ENCODE measurements at regions not wholly inside any gene's neighbourhood (a gene's known extent, or its start where the extent isn't known, plus 50 kb on each side); places are given as distances from the start of the nearest gene placed in this dataset.

DNA sequence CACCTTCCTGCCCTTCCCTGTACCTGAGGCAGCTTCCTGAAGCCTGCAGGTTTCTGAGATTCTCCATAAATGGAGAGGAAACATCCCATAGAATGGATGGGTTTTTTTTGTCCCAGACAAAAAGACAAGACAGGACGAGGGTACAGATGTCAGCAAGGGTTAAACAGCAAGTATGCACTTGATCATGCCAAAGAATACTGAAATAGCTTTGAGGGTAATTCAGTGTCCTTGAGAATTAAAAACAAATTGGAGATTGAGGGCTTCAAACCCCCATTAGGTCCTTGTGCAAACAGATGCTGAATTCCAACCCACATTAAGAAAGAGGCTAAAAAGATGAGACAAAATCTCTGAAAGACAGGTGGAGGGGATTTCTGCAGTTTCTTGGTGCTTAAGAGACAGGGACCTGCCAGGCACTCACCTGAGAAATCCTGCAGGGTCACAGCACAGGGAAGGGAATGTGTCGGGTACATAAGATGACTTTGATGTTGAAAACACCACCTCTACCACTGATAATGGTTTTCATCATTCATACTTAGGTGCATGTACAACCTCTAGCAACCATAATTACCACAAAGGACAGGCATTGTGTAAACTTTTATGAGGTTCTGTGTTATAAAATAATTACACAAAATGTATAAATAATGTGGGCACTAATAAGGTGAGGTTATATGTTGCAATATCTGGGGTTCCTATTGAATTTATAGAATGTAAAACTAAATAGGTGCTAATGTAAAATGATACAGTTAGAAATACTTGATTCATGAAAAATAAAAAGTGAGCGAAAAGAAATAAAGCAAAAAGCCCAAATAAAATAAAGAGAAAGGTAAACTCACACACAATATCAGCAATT is 107.1 kb upstream of the TOP3B start:
- no peaks in the 10 kb centered on the region for H3K4me1 ChIP-seq
- no peaks in the 10 kb centered on the region for H3K27me3 ChIP-seq
- intact Hi-C loops (cut with DNase I), result no loop called here
- no peak overlapping the region for H3K27ac ChIP-seq
- TF ChIP-seq POLR2A (IDR thresholded peaks at IDR 0.05) (no peak), POLR2AphosphoS5 (IDR thresholded peaks at IDR 0.05; ENCODE audit: insufficient read depth in 1 of 2, low read depth in 1 of 2) (no peak)
- no peaks in the 10 kb centered on the region for H3K9me3 ChIP-seq
- no peak for DNase-seq (ENCODE audit: extremely low spot score in 2 of 2)
- H3K4me3 ChIP-seq, result no peak overlapping the region
- no peaks in the 10 kb centered on the region for H3K36me3 ChIP-seq

DNA sequence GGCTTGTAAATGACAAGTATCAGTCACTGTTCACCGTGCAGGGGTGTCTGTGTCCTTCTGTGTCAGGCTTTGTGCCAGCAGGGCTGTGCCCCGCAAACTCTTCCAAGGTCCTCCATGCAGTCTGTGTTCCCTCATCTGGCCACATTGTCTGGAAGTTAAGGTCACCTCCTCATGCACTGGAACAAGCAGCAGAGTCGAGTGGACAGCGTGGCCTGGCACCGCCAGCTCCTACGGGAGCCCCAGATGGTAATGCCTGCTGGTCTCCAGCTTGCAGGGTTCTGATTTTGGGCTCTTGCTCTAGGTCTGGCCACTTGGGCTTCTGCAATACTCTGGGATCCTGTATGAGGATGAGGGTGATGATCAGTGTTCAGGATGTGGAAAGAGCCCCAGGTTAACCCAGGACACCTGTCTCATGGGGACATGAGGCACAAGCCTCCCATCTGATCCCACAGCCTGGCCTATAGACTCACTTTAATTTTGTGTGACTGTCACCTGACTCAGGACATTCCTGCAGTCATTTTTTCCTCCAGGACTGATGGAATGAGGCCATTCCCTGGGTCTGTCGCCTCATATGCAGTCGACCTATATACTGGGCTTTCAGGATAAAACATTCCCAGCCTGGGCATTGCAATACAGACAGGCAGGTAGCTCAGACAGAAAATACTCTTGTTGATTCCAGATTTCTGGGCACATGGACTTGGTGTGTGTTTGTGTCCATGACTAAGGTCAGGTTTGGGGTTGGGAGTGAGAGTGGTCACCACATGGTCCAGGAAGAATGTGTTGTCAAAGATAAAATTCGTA is 106.3 kb upstream of the TOP3B start:
- no peak overlapping the region for H3K27ac ChIP-seq
- intact Hi-C loops (cut with DNase I), result no loop called here
- DNase-seq (ENCODE audit: extremely low spot score in 2 of 2), result no peak

DNA sequence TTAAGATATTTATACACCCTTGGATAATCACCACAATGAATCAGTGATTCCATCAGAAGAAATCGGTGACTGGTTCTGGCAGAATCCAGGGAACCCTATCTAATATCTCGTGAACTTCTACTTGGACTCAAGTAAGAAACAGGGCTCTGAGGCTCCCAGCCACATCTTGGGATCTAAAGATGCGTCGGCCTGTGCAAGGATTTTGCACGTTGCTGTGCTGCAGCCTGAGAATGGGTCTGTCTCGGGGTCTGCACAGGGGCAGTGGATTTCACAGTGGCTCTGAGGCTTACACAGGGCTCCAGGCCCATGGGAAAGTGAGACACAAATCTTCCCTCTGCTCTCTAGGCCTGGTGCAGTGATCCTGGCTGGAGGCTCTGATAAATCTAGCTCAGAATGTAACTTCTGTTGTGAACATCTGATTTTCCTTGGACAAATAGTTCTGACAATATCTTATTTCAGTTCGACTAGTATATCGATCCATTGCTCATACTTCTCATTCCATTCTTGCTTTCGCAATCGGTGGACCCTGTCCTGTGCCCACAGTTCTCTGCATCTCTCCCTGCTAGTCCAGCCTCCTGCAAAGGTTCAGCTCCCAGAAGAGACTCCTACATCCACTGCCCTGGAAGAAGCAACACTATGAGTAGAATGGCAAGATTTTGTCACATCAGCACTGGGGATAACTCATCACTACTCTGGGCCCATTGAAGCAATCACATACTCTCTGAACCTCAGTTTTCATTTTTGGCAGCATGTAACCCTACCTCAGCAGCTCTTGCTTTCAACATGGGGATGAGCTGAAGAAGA is 105.5 kb upstream of the TOP3B start:
- H3K27me3 ChIP-seq, result no peaks in the 10 kb centered on the region
- TF ChIP-seq, protein P1, sequence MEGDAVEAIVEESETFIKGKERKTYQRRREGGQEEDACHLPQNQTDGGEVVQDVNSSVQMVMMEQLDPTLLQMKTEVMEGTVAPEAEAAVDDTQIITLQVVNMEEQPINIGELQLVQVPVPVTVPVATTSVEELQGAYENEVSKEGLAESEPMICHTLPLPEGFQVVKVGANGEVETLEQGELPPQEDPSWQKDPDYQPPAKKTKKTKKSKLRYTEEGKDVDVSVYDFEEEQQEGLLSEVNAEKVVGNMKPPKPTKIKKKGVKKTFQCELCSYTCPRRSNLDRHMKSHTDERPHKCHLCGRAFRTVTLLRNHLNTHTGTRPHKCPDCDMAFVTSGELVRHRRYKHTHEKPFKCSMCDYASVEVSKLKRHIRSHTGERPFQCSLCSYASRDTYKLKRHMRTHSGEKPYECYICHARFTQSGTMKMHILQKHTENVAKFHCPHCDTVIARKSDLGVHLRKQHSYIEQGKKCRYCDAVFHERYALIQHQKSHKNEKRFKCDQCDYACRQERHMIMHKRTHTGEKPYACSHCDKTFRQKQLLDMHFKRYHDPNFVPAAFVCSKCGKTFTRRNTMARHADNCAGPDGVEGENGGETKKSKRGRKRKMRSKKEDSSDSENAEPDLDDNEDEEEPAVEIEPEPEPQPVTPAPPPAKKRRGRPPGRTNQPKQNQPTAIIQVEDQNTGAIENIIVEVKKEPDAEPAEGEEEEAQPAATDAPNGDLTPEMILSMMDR (IDR thresholded peaks at IDR 0.05), result no peak
- TF ChIP-seq POLR2A (IDR thresholded peaks at IDR 0.05), result no peak
- TF ChIP-seq POLR2AphosphoS5 (IDR thresholded peaks at IDR 0.05; ENCODE audit: insufficient read depth in 1 of 2, low read depth in 1 of 2), result no peak
- no peak overlapping the region for H3K27ac ChIP-seq
- no peak overlapping the region for H3K4me3 ChIP-seq
- no peaks in the 10 kb centered on the region for H3K36me3 ChIP-seq
- H3K9me3 ChIP-seq, result no peaks in the 10 kb centered on the region
- intact Hi-C loops (cut with DNase I), result no loop called here
- no peaks in the 10 kb centered on the region for H3K4me1 ChIP-seq
- DNase-seq (ENCODE audit: extremely low spot score in 2 of 2), result no peak

More for the DNA sequence above, 106.3 kb upstream of the TOP3B start:
- TF ChIP-seq, protein P1 (IDR thresholded peaks at IDR 0.05), result no peak
- TF ChIP-seq POLR2A (IDR thresholded peaks at IDR 0.05) (no peak), POLR2AphosphoS5 (IDR thresholded peaks at IDR 0.05; ENCODE audit: insufficient read depth in 1 of 2, low read depth in 1 of 2) (no peak)
- H3K4me1 ChIP-seq, result no peaks in the 10 kb centered on the region
- no peaks in the 10 kb centered on the region for H3K36me3 ChIP-seq
- H3K9me3 ChIP-seq, result no peaks in the 10 kb centered on the region
- no peak overlapping the region for H3K4me3 ChIP-seq
- H3K27me3 ChIP-seq, result no peaks in the 10 kb centered on the region

DNA sequence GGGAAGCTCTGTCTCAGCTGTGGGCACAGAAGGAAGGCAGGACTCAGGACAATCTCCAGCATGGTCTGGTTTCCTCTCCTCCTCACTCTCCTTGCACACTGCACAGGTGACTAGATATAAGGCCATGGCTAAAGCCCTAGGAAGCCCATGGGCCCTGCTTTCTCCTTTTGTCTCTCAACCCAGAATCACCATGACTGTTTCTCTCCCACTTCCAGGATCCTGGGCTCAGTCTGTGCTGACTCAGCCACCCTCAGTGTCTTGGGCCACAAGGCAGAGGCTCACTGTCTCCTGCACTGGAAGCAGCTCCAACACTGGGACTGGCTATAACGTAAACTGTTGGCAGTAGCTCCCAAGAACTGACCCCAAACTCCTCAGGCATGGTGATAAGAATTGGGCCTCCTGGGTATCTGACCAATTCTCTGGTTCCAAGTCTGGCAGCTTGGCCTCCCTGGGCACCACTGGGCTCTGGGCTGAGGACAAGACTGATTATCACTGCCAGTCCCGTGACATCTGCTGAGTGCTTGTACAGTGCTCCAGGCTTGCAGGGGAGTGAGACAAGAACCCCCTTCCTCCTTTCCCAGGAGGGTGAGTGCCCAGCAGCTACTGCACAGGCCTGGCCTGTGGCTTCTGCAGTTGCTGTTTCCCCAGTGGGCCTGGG is 104.0 kb upstream of the TOP3B start:
- no peak for DNase-seq (ENCODE audit: extremely low spot score in 2 of 2)
- Histone ChIP-seq H3K36me3 (no peaks in the 10 kb centered on the region), H3K9me3 (no peaks in the 10 kb centered on the region), H3K27ac (no peak overlapping the region), H3K4me3 (no peak overlapping the region), H3K27me3 (no peaks in the 10 kb centered on the region), H3K4me1 (no peaks in the 10 kb centered on the region)
- intact Hi-C loops (cut with DNase I), result no loop called here
- TF ChIP-seq POLR2AphosphoS5 (IDR thresholded peaks at IDR 0.05; ENCODE audit: insufficient read depth in 1 of 2, low read depth in 1 of 2), result no peak
- TF ChIP-seq, protein P1 (IDR thresholded peaks at IDR 0.05), result no peak
- no peak for TF ChIP-seq POLR2A (IDR thresholded peaks at IDR 0.05)

Data from vagina (tissue), 2 donors.